ENCODE measurements at regions not wholly inside any gene's neighbourhood (a gene's known extent, or its start where the extent isn't known, plus 50 kb on each side); places are given as distances from the start of the nearest gene placed in this dataset.

- Mint-ChIP-seq H3K27me3 (ENCODE audit: low read depth) (no peaks in the 10 kb centered on the region), H3K9me3 (ENCODE audit: low read depth) (no peaks in the 10 kb centered on the region), H3K27ac (ENCODE audit: unreplicated experiment) (peak overlapping the region; percentile 65), H3K4me3 (ENCODE audit: unreplicated experiment) (no peak overlapping the region), H3K4me1 (ENCODE audit: low read depth) (peaks cover 39% of the 10 kb centered on the region), H3K36me3 (ENCODE audit: low read depth) (no peaks in the 10 kb centered on the region)
- TF ChIP-seq, protein P1, sequence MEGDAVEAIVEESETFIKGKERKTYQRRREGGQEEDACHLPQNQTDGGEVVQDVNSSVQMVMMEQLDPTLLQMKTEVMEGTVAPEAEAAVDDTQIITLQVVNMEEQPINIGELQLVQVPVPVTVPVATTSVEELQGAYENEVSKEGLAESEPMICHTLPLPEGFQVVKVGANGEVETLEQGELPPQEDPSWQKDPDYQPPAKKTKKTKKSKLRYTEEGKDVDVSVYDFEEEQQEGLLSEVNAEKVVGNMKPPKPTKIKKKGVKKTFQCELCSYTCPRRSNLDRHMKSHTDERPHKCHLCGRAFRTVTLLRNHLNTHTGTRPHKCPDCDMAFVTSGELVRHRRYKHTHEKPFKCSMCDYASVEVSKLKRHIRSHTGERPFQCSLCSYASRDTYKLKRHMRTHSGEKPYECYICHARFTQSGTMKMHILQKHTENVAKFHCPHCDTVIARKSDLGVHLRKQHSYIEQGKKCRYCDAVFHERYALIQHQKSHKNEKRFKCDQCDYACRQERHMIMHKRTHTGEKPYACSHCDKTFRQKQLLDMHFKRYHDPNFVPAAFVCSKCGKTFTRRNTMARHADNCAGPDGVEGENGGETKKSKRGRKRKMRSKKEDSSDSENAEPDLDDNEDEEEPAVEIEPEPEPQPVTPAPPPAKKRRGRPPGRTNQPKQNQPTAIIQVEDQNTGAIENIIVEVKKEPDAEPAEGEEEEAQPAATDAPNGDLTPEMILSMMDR (IDR thresholded peaks at IDR 0.05): no peak
- DNase-seq (ENCODE audit: low spot score): no peak
Observed at GRCh38 chr13:44840131-44840530, 149.1 kb downstream of the NUFIP1 start.

GRCh38 chr13:44837250-44837649 is 152.0 kb downstream of the NUFIP1 start:
- H3K27me3 Mint-ChIP-seq (ENCODE audit: low read depth): no peaks in the 10 kb centered on the region
- DNase-seq (ENCODE audit: low spot score): no peak
- H3K4me1 Mint-ChIP-seq (ENCODE audit: low read depth): peaks cover 34% of the 10 kb centered on the region
- TF ChIP-seq, protein P1 (IDR thresholded peaks at IDR 0.05): no peak
- H3K27ac Mint-ChIP-seq (ENCODE audit: unreplicated experiment): no peak overlapping the region
- no peaks in the 10 kb centered on the region for H3K9me3 Mint-ChIP-seq (ENCODE audit: low read depth)
- no peak overlapping the region for H3K4me3 Mint-ChIP-seq (ENCODE audit: unreplicated experiment)
- no peaks in the 10 kb centered on the region for H3K36me3 Mint-ChIP-seq (ENCODE audit: low read depth)

- H3K27me3 Mint-ChIP-seq (ENCODE audit: low read depth): no peaks in the 10 kb centered on the region
- no peaks in the 10 kb centered on the region for H3K36me3 Mint-ChIP-seq (ENCODE audit: low read depth)
- peaks cover 8% of the 10 kb centered on the region for H3K4me1 Mint-ChIP-seq (ENCODE audit: low read depth)
- H3K9me3 Mint-ChIP-seq (ENCODE audit: low read depth): no peaks in the 10 kb centered on the region
- TF ChIP-seq, protein P1 (IDR thresholded peaks at IDR 0.05): no peak
- H3K27ac Mint-ChIP-seq (ENCODE audit: unreplicated experiment): no peak overlapping the region
- DNase-seq (ENCODE audit: low spot score): no peak
- no peak overlapping the region for H3K4me3 Mint-ChIP-seq (ENCODE audit: unreplicated experiment)
Observed at GRCh38 chr13:44834404-44834803, 154.9 kb downstream of the NUFIP1 start.

DNA sequence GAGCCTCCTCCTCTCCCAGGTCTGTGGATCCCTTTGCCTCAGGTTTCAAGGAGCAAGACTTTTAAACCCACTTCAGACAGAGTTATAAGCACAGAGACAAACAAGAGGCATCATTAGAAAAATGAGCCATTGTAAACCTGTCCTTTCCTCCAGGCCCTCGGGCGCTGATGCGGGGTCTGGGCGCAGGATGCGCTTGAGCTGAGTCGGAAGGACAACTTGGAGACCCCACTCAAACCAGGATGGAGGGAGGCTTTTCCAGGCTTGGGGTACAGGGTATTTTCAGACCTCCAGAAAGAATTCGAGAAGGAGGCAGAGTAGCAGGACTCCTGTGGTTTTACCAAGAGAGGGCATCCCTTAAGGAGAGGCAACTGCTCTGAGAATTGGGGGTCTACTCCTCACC is 155.6 kb downstream of the NUFIP1 start:
- H3K27ac Mint-ChIP-seq (ENCODE audit: unreplicated experiment): no peak overlapping the region
- no peak for DNase-seq (ENCODE audit: low spot score)
- TF ChIP-seq, protein P1 (IDR thresholded peaks at IDR 0.05): no peak
- peaks cover 4% of the 10 kb centered on the region for H3K4me1 Mint-ChIP-seq (ENCODE audit: low read depth)
- no peaks in the 10 kb centered on the region for H3K9me3 Mint-ChIP-seq (ENCODE audit: low read depth)
- no peaks in the 10 kb centered on the region for H3K36me3 Mint-ChIP-seq (ENCODE audit: low read depth)
- no peak overlapping the region for H3K4me3 Mint-ChIP-seq (ENCODE audit: unreplicated experiment)
- no peaks in the 10 kb centered on the region for H3K27me3 Mint-ChIP-seq (ENCODE audit: low read depth)

- TF ChIP-seq, protein P1 (IDR thresholded peaks at IDR 0.05): no peak
- Mint-ChIP-seq H3K9me3 (ENCODE audit: low read depth) (no peaks in the 10 kb centered on the region), H3K27me3 (ENCODE audit: low read depth) (no peaks in the 10 kb centered on the region), H3K4me3 (ENCODE audit: unreplicated experiment) (no peak overlapping the region), H3K36me3 (ENCODE audit: low read depth) (no peaks in the 10 kb centered on the region), H3K4me1 (ENCODE audit: low read depth) (peaks cover 4% of the 10 kb centered on the region), H3K27ac (ENCODE audit: unreplicated experiment) (no peak overlapping the region)
- DNase-seq (ENCODE audit: low spot score): no peak
Observed at GRCh38 chr13:44833139-44833538, 156.1 kb downstream of the NUFIP1 start.

Measured in chondrocyte (in vitro differentiated cells).